NCI-H69 (cell line): ENCODE measurements at regions not wholly inside any gene's neighbourhood (a gene's known extent, or its start where the extent isn't known, plus 50 kb on each side); places are given as distances from the start of the nearest gene placed in this dataset.

Source experiments
- DNase-seq: peaks from one replicate; lab custom pipeline; 2025; lab: John Stamatoyannopoulos, UW

DNA sequence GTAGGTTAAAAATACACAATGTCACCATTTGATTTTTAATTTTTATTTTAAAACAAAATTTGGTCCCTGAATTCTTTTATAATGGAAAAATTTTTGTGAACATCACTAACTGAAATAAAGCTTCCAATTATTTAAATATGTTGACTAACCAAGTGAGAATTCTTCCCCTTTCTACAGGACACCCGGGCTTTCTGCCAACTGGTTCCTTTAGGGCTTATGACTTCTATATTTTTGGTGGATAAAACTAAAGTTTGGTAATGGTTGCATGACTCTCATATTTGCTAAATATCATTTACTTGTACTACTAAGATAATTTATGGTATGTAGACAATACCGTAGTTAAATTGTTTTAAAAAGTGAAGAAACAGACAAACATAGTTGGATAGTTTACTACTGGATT lies 291.0 kb upstream of the DOK6 start:
- DNase-seq, result no peak

DNA sequence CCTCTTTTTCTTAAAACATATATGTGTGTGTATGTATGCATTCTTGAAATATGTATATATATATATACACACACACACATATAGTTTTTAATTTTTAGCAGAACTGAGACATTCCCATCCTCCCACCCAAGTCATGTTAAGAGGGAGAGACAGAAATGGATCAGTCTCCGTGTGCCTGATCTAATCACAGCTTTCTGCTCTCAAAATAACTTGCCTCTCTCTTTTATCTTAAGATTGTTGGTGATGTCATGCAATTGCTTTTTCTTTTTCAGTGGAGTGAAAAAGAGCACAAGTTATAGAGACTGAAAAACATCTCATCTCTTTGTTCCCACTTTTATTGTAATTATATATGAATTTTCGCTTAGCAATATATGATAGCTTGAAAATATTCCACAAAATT lies 279.9 kb upstream of the DOK6 start:
- no peak for DNase-seq

- no peak for DNase-seq
Measured at GRCh38 chr18:69123421-69123820, 277.3 kb upstream of the DOK6 start.

GRCh38 chr18:69127873-69128500 lies 272.7 kb upstream of the DOK6 start:
- DNase-seq, result no peak

DNA sequence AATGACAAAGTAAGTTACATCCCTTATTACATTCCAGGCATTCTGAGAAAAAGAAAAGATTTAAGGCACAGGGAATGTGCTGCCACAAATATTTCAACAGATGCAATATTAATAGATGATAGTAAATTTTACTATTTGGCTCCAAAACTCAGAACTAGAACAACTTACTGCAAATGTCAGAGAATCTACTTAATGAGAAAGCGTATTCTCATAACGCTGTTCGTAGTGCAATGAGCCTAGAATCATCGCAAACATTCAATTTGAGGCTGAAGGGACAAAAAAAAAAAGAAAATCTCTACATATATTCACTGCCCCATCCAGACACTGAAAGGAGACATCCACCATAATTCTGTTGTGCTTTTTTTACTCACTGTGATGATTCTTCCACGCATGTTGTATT lies 272.1 kb upstream of the DOK6 start:
- DNase-seq, result no peak

GRCh38 chr18:69128978-69129377 lies 271.7 kb upstream of the DOK6 start:
- no peak for DNase-seq

GRCh38 chr18:69138088-69138487 lies 262.6 kb upstream of the DOK6 start:
- no peak for DNase-seq

DNA sequence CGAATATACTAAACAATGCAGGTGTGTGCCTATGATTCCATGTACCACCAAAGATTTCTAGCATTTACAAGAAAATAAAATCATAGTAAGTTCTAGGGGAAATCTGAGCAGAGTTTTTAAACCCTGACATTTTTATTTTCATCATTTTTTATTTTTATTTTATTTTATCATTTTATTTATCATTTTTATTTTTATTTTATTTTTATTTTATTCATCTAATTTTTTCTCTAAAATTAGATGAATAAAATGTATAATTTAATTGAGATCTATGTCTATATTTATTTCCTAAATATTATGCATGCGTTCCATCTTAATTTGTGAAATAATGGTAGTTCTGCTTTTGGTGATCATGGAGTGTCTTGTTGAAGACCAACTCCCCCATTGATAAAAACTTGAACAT lies 257.6 kb upstream of the DOK6 start:
- no peak for DNase-seq

- no peak for DNase-seq
Measured at GRCh38 chr18:69152436-69152835, 248.3 kb upstream of the DOK6 start.

- DNase-seq, result no peak
Measured at GRCh38 chr18:69157906-69158305, 242.8 kb upstream of the DOK6 start.

DNA sequence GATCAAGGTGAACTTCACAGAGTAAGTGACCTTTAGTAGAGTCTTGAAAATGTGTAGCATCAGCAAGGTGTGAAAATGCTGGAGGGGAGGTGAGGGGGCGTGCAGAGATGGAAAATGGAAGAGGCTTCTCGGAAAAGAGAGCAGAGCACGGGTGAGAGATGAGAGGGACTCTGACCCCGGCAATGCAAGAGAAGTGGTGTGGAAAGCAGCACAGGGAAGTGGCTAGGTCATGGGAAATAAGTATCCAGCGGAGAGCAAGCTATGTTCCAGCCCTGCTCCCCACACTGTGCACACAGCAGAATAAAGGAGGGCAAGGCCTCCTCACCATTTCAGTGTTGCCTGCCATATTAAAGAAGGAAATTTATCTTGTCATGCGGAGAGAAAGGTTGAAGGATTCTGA lies 241.7 kb upstream of the DOK6 start:
- no peak for DNase-seq

- DNase-seq, result no peak
Measured at GRCh38 chr18:69161383-69162028, 239.2 kb upstream of the DOK6 start.

DNA sequence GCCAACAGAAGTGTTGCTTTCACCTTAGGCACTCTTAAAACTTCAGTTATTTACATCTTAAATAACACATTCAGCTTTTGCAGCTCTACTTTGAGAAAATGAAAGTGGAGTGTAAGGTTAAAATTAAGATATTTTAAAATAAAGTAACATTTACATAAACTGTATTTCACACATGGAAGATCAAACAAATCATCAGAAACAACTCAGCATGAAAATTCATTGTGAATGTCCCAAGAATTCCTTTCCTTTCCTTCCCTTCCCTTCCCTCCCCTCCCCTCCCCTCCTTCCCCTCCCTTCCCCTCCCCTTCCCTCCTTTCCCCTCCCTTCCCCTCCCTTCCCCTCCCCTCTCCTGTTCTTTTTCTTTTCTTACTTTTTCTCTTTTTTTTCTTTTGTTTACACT lies 238.0 kb upstream of the DOK6 start:
- DNase-seq, result no peak

DNA sequence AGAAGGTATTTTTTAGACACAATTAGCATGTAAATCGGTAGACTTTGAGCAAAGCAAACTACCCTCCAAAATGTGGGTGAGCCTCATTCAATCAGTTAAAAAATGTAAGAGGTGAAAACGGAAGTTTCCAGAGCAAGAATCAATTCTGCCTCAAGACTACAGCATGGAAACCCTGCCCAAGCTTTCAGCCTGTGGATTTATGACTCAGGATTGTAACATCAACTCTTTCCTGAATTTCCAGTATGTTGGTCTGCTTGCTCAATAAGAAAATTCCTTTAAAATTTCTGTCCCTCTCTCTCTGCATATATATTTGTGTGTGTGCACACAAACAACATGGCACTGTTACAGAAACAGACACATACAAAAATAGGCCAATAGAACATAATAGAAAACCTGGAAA lies 228.6 kb upstream of the DOK6 start:
- DNase-seq, result no peak

GRCh38 chr18:69175681-69176080 lies 225.0 kb upstream of the DOK6 start:
- no peak for DNase-seq

DNA sequence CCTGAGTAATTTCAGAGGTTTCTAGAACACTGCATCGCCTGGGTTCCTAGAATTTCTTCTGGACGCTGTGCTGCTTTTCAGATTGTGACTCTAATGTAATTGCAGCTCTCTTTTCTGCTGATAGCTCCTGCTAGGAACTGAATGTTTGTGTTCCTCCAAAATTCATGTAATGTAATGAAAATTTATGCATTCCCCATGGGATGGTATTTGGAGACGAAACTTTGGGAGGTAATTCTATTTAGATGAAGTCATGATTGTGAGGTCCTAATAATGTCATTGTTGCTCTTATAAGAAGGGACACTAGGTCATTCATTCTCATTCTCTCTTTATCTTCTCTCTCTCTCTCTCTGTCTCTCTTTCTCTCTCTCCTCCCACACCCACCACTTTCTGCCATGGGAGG lies 223.9 kb upstream of the DOK6 start:
- no peak for DNase-seq

- DNase-seq, result no peak
Measured at GRCh38 chr18:69177702-69178101, 223.0 kb upstream of the DOK6 start.

DNA sequence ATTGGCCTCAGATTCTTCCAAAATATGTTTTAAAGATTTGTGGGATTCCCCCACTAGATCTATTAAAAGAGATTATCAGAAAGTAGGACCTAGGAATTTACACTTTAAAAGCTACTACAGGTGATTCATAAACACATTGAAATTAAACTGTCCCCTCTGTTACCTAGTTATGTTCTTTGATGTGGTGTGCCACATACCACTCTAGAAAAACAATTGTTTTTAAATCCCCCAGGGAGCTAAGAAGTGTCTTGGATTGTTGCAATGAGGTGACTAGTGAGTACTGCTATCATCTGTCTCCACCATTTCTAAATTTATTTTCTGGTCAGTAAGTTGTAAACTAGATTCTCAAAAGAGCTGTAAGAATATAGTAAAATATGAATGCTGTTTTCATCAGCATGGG lies 214.5 kb upstream of the DOK6 start:
- DNase-seq, result no peak

DNA sequence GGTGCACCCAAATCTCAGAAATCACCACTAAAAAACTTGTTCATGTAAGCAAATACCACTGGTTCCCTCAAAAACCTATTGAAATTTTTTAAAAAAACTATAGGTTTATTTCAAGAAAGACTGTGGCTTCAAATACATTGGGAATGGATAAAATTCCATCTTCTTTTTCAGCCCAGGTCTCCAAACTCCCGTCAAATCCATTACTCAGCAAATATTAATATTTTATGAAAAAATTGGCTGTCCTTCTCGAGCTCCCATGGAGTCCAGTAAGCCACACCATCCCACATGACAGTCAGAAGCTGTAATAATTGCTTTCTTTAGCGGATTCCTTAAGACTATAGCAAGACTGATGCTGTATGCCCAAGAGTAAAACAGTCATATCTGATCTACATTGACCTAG lies 204.4 kb upstream of the DOK6 start:
- DNase-seq, result no peak

- DNase-seq, result no peak
Measured at GRCh38 chr18:69205925-69206324, 194.8 kb upstream of the DOK6 start.

GRCh38 chr18:69208545-69208944 lies 192.1 kb upstream of the DOK6 start:
- no peak for DNase-seq

- DNase-seq, result no peak
Measured at GRCh38 chr18:69209761-69210160, 190.9 kb upstream of the DOK6 start.

GRCh38 chr18:69213842-69214241 lies 186.8 kb upstream of the DOK6 start:
- DNase-seq, result no peak

GRCh38 chr18:69215161-69215560 lies 185.5 kb upstream of the DOK6 start:
- DNase-seq, result peak; percentile 83
